NCI-H1105 treated with DMSO at 0.1 percent for 48 hours (cell line): ENCODE measurements at regions not wholly inside any gene's neighbourhood (a gene's known extent, or its start where the extent isn't known, plus 50 kb on each side); places are given as distances from the start of the nearest gene placed in this dataset.
"Not testable (repeated sequence)": the region's sequence is repeated elsewhere in the genome, so short reads cannot be mapped to it uniquely, and the experiment has no call there.

Source experiments
- DNase-seq: peaks from one replicate; lab custom pipeline; 2025; lab: John Stamatoyannopoulos, UW

- no peak for DNase-seq
Measured at GRCh38 chr5:8714861-8715260, 831.0 kb downstream of the SEMA5A start.

DNA sequence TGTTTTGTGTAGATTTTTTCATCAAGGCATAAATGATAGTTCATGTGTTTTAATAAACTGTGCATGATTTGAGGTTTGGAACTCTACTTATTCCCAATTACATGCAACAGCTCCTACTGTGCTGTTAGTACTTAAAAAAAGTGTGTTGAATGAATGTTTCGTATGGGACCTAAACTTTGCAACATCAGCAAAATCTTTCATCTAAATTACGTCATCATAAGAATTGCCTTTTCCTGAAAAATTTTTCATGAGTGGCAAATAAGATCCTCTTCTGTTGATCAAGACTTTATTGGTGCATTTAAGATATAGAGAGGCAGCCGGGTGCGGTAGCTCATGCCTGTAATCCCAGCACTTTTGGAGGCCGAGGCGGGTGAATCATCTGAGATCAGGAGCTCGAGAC lies 826.1 kb downstream of the SEMA5A start:
- no peak for DNase-seq

DNA sequence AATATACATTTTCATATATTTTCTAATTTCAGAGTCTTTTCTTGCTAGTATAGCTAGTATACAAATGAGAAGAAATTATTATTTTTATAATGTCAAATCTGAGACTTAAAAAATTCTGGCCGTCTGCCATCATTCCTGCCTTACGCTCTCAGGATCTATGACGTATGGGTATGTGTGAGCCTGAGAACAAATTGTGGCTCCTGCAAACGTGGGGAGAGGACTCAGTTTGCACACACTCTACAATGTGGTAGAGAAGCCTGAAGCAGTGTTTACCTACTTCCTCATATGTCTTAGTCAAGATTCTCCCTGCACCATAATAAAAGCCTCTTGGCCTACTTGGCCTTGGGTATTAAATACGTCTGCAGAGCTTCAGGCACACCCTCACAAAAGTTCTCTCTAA lies 825.4 kb downstream of the SEMA5A start:
- no peak for DNase-seq

GRCh38 chr5:8721536-8721935 lies 824.3 kb downstream of the SEMA5A start:
- no peak for DNase-seq

- DNase-seq = no peak
Measured at GRCh38 chr5:8726383-8727036, 819.4 kb downstream of the SEMA5A start.

DNA sequence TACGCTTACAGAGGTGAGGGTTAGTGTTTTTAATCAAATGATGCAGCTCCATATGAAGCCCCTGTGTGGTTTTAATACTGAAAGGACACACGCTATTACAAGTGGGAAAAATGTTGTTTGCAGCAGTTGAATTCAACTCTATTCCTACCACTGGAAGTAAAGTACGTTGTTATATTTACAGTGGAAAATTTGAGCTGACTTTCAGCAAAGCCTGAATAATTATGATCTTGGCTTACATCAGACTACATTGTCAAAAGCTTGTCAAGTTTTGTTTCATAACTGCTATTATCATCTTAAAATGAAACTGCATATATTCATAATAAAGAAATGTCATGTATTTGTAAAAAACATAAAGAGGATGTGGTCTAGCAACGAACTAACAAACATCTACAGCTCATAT lies 818.5 kb downstream of the SEMA5A start:
- DNase-seq = no peak

DNA sequence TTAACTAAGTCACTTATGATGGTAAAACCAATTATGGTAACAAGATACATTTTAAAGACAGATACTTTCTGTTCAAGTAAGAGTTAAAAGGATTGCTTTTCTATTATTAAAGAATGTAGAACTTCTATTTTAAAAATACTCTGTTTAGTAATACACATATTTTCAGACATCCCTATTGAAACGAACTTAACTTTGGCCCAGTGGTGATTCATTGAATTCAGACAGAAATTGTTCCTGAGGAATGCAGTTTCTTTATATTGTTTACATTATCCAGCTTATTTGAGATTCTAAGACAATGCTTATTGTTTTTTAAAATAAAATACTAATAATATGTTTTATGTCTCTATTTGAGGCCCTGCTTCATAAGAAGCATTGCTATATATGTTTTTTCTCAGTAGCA lies 816.4 kb downstream of the SEMA5A start:
- DNase-seq = no peak

GRCh38 chr5:8730194-8730593 lies 815.7 kb downstream of the SEMA5A start:
- DNase-seq = no peak

- DNase-seq = not testable (repeated sequence)
Measured at GRCh38 chr5:8731110-8731509, 814.8 kb downstream of the SEMA5A start.

- DNase-seq = no peak
Measured at GRCh38 chr5:8740595-8740994, 805.3 kb downstream of the SEMA5A start.

GRCh38 chr5:8749556-8749955 lies 796.3 kb downstream of the SEMA5A start:
- DNase-seq = no peak

- DNase-seq = no peak
Measured at GRCh38 chr5:8750100-8750499, 795.8 kb downstream of the SEMA5A start.

GRCh38 chr5:8751971-8752370 lies 793.9 kb downstream of the SEMA5A start:
- no peak for DNase-seq

DNA sequence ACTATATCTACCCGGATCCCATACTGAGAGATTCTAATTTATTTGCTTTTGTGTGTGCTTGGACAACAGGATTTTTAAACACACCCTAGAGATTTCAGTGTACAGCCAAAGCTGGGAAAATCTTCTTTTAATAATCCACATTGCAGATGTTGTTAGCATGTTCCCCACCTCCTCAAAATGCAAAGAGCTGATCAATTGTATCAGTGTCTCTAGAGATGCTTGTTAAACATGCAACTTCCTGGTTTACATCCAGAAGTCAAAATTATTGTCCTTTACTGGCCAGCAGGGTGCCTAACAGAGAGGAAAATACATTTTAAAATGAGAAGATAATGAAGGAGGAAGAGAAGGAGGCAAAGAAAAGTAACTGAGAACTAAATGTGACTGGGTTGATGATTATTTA lies 793.3 kb downstream of the SEMA5A start:
- DNase-seq = no peak

DNA sequence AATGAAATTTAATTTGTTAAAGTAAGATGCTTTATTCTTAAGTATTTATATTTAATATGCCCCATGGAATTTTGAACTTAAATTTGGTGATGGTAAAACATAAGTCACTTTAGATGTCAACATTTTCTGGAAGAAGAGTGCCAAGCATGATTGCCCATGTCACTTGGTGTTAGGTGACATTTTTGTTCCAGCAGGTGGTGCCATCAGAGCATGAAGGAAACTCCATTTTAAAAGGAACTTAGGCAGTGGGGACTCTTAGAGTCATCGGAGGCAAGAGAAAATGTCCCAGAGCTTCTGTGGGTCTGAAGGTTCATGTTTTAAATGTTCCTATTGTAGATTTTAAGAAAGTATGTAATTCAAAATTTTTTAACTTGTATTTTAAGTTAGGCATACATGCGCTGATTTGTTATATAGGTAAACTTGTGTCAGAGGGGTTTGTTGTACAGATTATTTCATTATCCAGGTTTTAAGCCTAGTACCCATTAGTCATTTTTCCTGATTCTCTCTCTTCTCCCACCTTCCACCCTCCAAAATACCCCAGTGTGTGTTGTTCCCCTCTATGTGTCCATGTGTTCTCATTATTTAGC lies 789.3 kb downstream of the SEMA5A start:
- peak; percentile 42 for DNase-seq

- DNase-seq = no peak
Measured at GRCh38 chr5:8765886-8766285, 780.0 kb downstream of the SEMA5A start.

DNA sequence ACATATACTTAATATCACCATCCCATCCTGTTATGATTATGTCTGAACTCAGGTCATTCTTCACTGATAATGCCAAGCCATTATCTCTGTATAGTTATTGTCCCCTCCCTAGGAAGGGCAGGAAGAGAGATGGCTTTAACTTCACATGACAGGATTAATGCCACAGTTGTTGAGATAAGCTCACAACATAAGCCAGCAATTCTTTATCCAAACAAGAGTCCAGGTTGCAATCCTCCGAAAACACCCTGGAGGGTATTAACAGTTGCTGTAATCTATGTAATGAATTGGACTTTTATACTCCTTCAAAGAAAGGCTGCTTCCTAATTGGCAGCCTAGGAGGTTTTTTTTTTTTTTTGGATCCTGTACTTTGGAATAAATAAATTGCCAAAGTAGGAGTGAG lies 779.4 kb downstream of the SEMA5A start:
- no peak for DNase-seq

DNA sequence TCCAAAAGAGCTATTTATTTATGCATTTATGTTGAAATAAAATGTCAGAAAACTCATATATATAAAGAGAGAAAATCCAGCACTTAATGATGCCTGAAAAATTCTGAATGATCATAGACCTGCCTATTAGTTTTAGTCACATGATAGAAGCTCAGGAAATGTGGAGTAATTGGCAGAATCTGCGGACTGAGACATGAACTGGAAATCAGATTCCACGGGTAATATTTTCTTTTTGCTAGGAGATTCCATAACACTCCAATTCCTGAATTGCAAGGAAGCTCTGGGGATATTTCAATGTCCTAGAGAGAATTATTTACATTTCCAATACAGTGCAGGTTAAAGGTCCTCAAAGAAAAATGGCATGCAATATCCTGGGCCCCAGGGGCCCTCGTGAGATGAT lies 778.8 kb downstream of the SEMA5A start:
- no peak for DNase-seq

DNA sequence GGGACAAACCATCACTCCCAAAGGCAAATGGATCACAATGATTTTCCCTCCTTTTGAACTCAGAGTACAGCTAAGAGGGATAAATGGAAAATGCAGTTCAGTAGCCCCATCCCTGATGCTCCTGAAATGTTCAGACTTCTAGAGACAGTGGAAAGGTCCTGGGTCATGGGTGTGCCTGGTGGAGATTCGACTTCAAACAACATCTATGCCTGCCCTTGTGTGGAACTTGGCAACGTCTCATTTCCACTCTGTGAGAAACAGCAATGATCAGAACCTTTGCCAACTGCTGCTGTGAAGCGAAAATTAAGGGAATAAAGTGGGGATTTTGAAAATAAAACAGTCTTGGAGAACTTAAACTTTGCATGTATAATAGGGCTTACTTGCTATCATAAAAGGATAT lies 778.1 kb downstream of the SEMA5A start:
- no peak for DNase-seq

- no peak for DNase-seq
Measured at GRCh38 chr5:8769631-8770030, 776.2 kb downstream of the SEMA5A start.

DNA sequence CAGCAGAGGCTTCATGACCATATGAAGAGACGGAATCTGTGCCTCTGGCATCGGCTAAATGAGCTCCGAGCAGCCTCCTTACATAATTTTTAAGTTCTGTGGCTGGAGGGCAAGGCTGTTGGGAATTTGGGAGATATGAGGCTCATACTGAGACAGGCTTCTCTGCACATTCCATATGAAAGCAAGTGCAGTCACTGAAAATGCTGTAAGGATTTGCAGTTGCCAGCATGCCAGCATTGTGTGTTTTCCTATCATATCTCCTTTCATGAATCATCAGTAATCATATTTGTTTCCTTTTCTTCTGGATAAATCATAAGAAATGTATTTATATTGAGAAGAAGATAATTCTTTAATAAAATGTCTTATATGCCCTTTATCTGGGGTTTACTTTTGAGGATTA lies 775.4 kb downstream of the SEMA5A start:
- DNase-seq = no peak

GRCh38 chr5:8773046-8773615 lies 772.7 kb downstream of the SEMA5A start:
- DNase-seq = no peak

GRCh38 chr5:8784692-8785091 lies 761.2 kb downstream of the SEMA5A start:
- no peak for DNase-seq

DNA sequence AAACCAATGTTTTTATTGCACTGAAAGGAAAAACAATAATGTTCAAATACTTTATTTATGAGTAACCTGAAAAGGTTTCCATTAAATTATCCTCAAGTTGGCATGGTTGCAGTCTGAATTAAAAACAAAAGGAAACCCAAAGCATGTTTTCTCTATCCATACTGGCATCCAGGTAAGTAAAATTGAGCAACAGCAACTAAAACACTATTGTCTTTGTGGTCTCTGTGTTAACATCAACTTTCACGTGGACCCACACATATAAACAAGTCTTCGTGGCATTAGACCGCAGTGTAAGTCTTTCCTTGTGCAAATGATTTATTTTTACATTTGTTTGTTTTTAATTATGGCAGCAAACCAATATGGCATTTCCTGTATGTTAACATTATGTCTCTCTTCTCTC lies 757.6 kb downstream of the SEMA5A start:
- DNase-seq = no peak
